Epithelial cell of proximal tubule (primary cell): ENCODE measurements at regions not wholly inside any gene's neighbourhood (a gene's known extent, or its start where the extent isn't known, plus 50 kb on each side); places are given as distances from the start of the nearest gene placed in this dataset.

Source experiments
- DNase-seq: peaks from one replicate; pipeline ENCODE4 v3.0.0-alpha.2; 2011; ENCODE audit warnings: low read depth
- H3K4me3 ChIP-seq: 2 replicates; pipeline ENCODE4 v1.5.1; 2011; ENCODE audit warnings: low read depth, mild to moderate bottlenecking, low read length
- CTCF ChIP-seq: conservative IDR thresholded peaks from 2 replicates; pipeline ENCODE4 v1.5.1; 2012; ENCODE audit warnings: low read depth, mild to moderate bottlenecking, low read length

GRCh38 chr7:54860003-54860775 lies 101.2 kb upstream of the SEC61G start:
- no peak for TF ChIP-seq CTCF
- no peak for DNase-seq
- H3K4me3 ChIP-seq = no peak overlapping the region

- H3K4me3 ChIP-seq = no peak overlapping the region
- DNase-seq = no peak
- peak; percentile 8 for TF ChIP-seq CTCF
Measured at GRCh38 chr7:54860843-54861242, 101.8 kb upstream of the SEC61G start.

GRCh38 chr7:54864663-54865062 lies 105.7 kb upstream of the SEC61G start:
- H3K4me3 ChIP-seq = no peak overlapping the region
- TF ChIP-seq CTCF = no peak
- DNase-seq = no peak

GRCh38 chr7:54869523-54869922 lies 110.5 kb upstream of the SEC61G start:
- no peak for TF ChIP-seq CTCF
- DNase-seq = no peak
- no peak overlapping the region for H3K4me3 ChIP-seq

- TF ChIP-seq CTCF = no peak
- H3K4me3 ChIP-seq = no peak overlapping the region
- DNase-seq = no peak
Measured at GRCh38 chr7:54874804-54875203, 115.8 kb upstream of the SEC61G start.

- peak; percentile 58 for TF ChIP-seq CTCF
- DNase-seq = peak; percentile 18
- H3K4me3 ChIP-seq = no peak overlapping the region
Measured at GRCh38 chr7:54877683-54878082, 118.7 kb upstream of the SEC61G start.

GRCh38 chr7:54878339-54878738 lies 119.3 kb upstream of the SEC61G start:
- no peak for DNase-seq
- TF ChIP-seq CTCF = no peak
- no peak overlapping the region for H3K4me3 ChIP-seq
